H9 (cell line): ENCODE measurements at regions not wholly inside any gene's neighbourhood (a gene's known extent, or its start where the extent isn't known, plus 50 kb on each side); places are given as distances from the start of the nearest gene placed in this dataset.

Experiments used
- DNase-seq: peaks from one replicate; pipeline ENCODE4 v3.0.0-alpha.2; 2017
- H2AFZ ChIP-seq: one replicate; pipeline ENCODE4 v1.6.1; 2013; ENCODE audit warnings: mild to moderate bottlenecking, low read length, control low read depth, moderate library complexity
- H2AK5ac ChIP-seq: 2 replicates; pipeline ENCODE4 v1.6.1; 2013; ENCODE audit warnings: low read length, control low read depth, mixed read lengths; ENCODE audit not compliant: insufficient read length
- H2BK120ac ChIP-seq: one replicate; pipeline ENCODE4 v1.6.1; 2013; ENCODE audit warnings: low read depth, mild to moderate bottlenecking, low read length, control low read depth, inconsistent platforms; ENCODE audit not compliant: poor library complexity, severe bottlenecking
- H2BK12ac ChIP-seq: 2 replicates; pipeline ENCODE4 v1.6.1; 2013; ENCODE audit warnings: low read length, control low read depth, mixed read lengths, low read depth; ENCODE audit not compliant: insufficient read length
- H2BK15ac ChIP-seq: 2 replicates; pipeline ENCODE4 v1.6.1; 2013; ENCODE audit warnings: low read depth, low read length, control low read depth
- H2BK20ac ChIP-seq: one replicate; pipeline ENCODE4 v1.6.1; 2013; ENCODE audit warnings: low read depth, mild to moderate bottlenecking, low read length, control low read depth, inconsistent platforms; ENCODE audit not compliant: poor library complexity, severe bottlenecking
- H2BK5ac ChIP-seq: 2 replicates; pipeline ENCODE4 v1.6.1; 2013; ENCODE audit warnings: low read length, control low read depth, mixed read lengths; ENCODE audit not compliant: insufficient read length
- H3K14ac ChIP-seq: 2 replicates; pipeline ENCODE4 v1.6.1; 2013; ENCODE audit warnings: low read length, control low read depth; ENCODE audit not compliant: insufficient read depth
- H3K18ac ChIP-seq: 2 replicates; pipeline ENCODE4 v1.6.1; 2013; ENCODE audit warnings: low read depth, mild to moderate bottlenecking, mixed read lengths, low read length, control low read depth; ENCODE audit not compliant: insufficient read length
- H3K23ac ChIP-seq: 2 replicates; pipeline ENCODE4 v1.6.1; 2013; ENCODE audit warnings: low read length, control low read depth, mixed read lengths, low read depth; ENCODE audit not compliant: insufficient read length
- H3K23me2 ChIP-seq: 2 replicates; pipeline ENCODE4 v1.6.1; 2013; ENCODE audit warnings: low read depth, mild to moderate bottlenecking, mixed read lengths, low read length, control low read depth; ENCODE audit not compliant: insufficient read length, poor library complexity, severe bottlenecking
- H3K27ac ChIP-seq: 2 replicates; pipeline ENCODE4 v1.5.1; 2013; ENCODE audit warnings: low read length, control low read depth, mixed read lengths, low read depth; ENCODE audit not compliant: insufficient read length
- H3K27me3 ChIP-seq: 2 replicates; pipeline ENCODE4 v1.6.1; 2013; ENCODE audit warnings: low read length, control low read depth, inconsistent platforms; ENCODE audit not compliant: insufficient read depth
- H3K4ac ChIP-seq: 2 replicates; pipeline ENCODE4 v1.6.1; 2013; ENCODE audit warnings: low read depth, mild to moderate bottlenecking, control low read depth, inconsistent platforms, low read length, moderate library complexity
- H3K4me1 ChIP-seq: 2 replicates; pipeline ENCODE4 v1.6.1; 2013; ENCODE audit warnings: low read length, control low read depth, inconsistent platforms; ENCODE audit not compliant: insufficient read depth
- H3K4me2 ChIP-seq: 2 replicates; pipeline ENCODE4 v1.6.1; 2013; ENCODE audit warnings: low read length, control low read depth, mixed read lengths; ENCODE audit not compliant: insufficient read length, insufficient read depth
- H3K56ac ChIP-seq: 2 replicates; pipeline ENCODE4 v1.6.1; 2013; ENCODE audit warnings: low read depth, mild to moderate bottlenecking, mixed read lengths, low read length, control low read depth; ENCODE audit not compliant: insufficient read length
- H3K79me1 ChIP-seq: 2 replicates; pipeline ENCODE4 v1.6.1; 2013; ENCODE audit warnings: low read depth, mild to moderate bottlenecking, moderate library complexity, low read length, control low read depth, inconsistent platforms; ENCODE audit not compliant: insufficient read depth, poor library complexity, severe bottlenecking
- H3K79me2 ChIP-seq: 2 replicates; pipeline ENCODE4 v1.6.1; 2013; ENCODE audit warnings: low read length, control low read depth, inconsistent platforms; ENCODE audit not compliant: insufficient read depth
- H3K9ac ChIP-seq: 2 replicates; pipeline ENCODE4 v1.6.1; 2013; ENCODE audit warnings: low read length, control low read depth, mixed read lengths; ENCODE audit not compliant: insufficient read length; ENCODE audit errors: extremely low read depth
- H3K9me3 ChIP-seq: one replicate; pipeline ENCODE4 v1.6.1; 2013; ENCODE audit warnings: low read depth, low read length, inconsistent platforms; ENCODE audit not compliant: control insufficient read depth
- H3T11ph ChIP-seq: one replicate; pipeline ENCODE4 v1.6.1; 2013; ENCODE audit warnings: mild to moderate bottlenecking, low read length, control low read depth, inconsistent platforms
- H4K20me1 ChIP-seq: one replicate; pipeline ENCODE4 v1.6.1; 2013; ENCODE audit not compliant: control insufficient read depth, insufficient read length, insufficient read depth
- H4K5ac ChIP-seq: 2 replicates; pipeline ENCODE4 v1.6.1; 2013; ENCODE audit warnings: low read depth, mild to moderate bottlenecking, mixed read lengths, low read length, control low read depth; ENCODE audit not compliant: insufficient read length
- H4K8ac ChIP-seq: replicated peaks from 2 replicates; pipeline ENCODE4 v1.6.1; 2013; ENCODE audit warnings: low read length, control low read depth, mixed read lengths, low read depth; ENCODE audit not compliant: insufficient read length
- H4K91ac ChIP-seq: 2 replicates; pipeline ENCODE4 v1.6.1; 2013; ENCODE audit warnings: low read depth, mild to moderate bottlenecking, moderate library complexity, mixed read lengths, low read length, control low read depth; ENCODE audit not compliant: insufficient read length
- H3K27ac Mint-ChIP-seq, 3 experiments: 2 replicates in 2 of 3; 3 replicates in 1 of 3; pipeline ENCODE4 v1.8.0; 2020 to 2021; ENCODE audit warnings: mixed read lengths in 3 of 3, mild to moderate bottlenecking in 1 of 3, moderate library complexity in 1 of 3
- H3K27me3 Mint-ChIP-seq: 2 replicates; pipeline ENCODE4 v1.8.0; 2021; ENCODE audit warnings: low read depth, mild to moderate bottlenecking, moderate library complexity, mixed read lengths
- H3K36me3 Mint-ChIP-seq, 3 experiments: 2 replicates in 2 of 3; 3 replicates in 1 of 3; pipeline ENCODE4 v1.8.0; 2020 to 2021; ENCODE audit warnings: low read depth in 3 of 3, mixed read lengths in 3 of 3; ENCODE audit not compliant: insufficient read depth in 1 of 3
- H3K4me1 Mint-ChIP-seq, 2 experiments: 2 replicates each; pipeline ENCODE4 v1.8.0; 2020; ENCODE audit warnings: mixed read lengths in 2 of 2
- H3K4me3 Mint-ChIP-seq, 2 experiments: 2 replicates in 1 of 2; 3 replicates in 1 of 2; pipeline ENCODE4 v1.8.0; 2020 to 2021; ENCODE audit warnings: mild to moderate bottlenecking in 2 of 2, mixed read lengths in 2 of 2, moderate library complexity in 1 of 2
- H3K9me3 Mint-ChIP-seq, 2 experiments: 2 replicates in 1 of 2; 3 replicates in 1 of 2; pipeline ENCODE4 v1.8.0; 2020; ENCODE audit warnings: mild to moderate bottlenecking in 2 of 2, mixed read lengths in 2 of 2, moderate library complexity in 1 of 2
- WGBS: extraction: QIAGEN DNeasy Blood & Tissue Kit; methylation state at CpG from one replicate; pipeline ENCODE4 v1.1.7; 2013; ENCODE audit warnings: missing lambda C conversion rate, low lambda C conversion rate, mixed read lengths; ENCODE audit not compliant: insufficient read length; ENCODE audit errors: extremely low coverage; 5-methylcytosine and 5-hydroxymethylcytosine counted together
- TF ChIP-seq, protein P1 (sequence below): fragments of 200-600 bp; sonication (generic); conservative IDR thresholded peaks from 3 replicates; pipeline ENCODE4 v1.8.0; 2021; ENCODE audit warnings: antibody characterized with exemption, mild to moderate bottlenecking

- H3K4me1 ChIP-seq = no peaks in the 10 kb centered on the region; the same call in 1 of the 2 replicates
- H3K4me2 ChIP-seq = no peak overlapping the region
- H2AFZ ChIP-seq = no peak overlapping the region
- H3K9me3 ChIP-seq = no peaks in the 10 kb centered on the region
- no peak overlapping the region for H2BK20ac ChIP-seq
- no peak overlapping the region for H3K56ac ChIP-seq
- Mint-ChIP-seq H3K27ac (no peak overlapping the region), H3K36me3 (peaks cover 7 to 11% (median 11%) of the 10 kb centered on the region in 3 experiments; a peak in 6 of 7 replicates), H3K4me1 (peaks cover 16 to 37% of the 10 kb centered on the region in 2 experiments), H3K27me3 (peaks cover 4% of the 10 kb centered on the region), H3K9me3 (peaks cover 7 to 12% of the 10 kb centered on the region in 2 experiments), H3K4me3 (no peak overlapping the region)
- H3K27ac ChIP-seq = no peak overlapping the region
- no peaks in the 10 kb centered on the region for H3K23me2 ChIP-seq
- H3K23ac ChIP-seq = no peak overlapping the region
- H3K79me1 ChIP-seq = no peaks in the 10 kb centered on the region
- WGBS = no CpG with 5 or more reads among the region's 4 CpGs
- H4K8ac ChIP-seq = no peak overlapping the region
- peak; percentile 23 for DNase-seq
- H2AK5ac ChIP-seq = no peak overlapping the region
- H3K9ac ChIP-seq = no peak overlapping the region
- no peaks in the 10 kb centered on the region for H3K27me3 ChIP-seq
- no peak overlapping the region for H3T11ph ChIP-seq
- no peak overlapping the region for H4K5ac ChIP-seq
- no peak overlapping the region for H3K4ac ChIP-seq
- H2BK120ac ChIP-seq = no peak overlapping the region
- no peak overlapping the region for H2BK12ac ChIP-seq
- no peak overlapping the region for H3K14ac ChIP-seq
- H4K20me1 ChIP-seq = no peaks in the 10 kb centered on the region
- no peak overlapping the region for H3K18ac ChIP-seq
- no peak overlapping the region for H4K91ac ChIP-seq
- H3K79me2 ChIP-seq = no peaks in the 10 kb centered on the region
- no peak overlapping the region for H2BK5ac ChIP-seq
- TF ChIP-seq, protein P1, sequence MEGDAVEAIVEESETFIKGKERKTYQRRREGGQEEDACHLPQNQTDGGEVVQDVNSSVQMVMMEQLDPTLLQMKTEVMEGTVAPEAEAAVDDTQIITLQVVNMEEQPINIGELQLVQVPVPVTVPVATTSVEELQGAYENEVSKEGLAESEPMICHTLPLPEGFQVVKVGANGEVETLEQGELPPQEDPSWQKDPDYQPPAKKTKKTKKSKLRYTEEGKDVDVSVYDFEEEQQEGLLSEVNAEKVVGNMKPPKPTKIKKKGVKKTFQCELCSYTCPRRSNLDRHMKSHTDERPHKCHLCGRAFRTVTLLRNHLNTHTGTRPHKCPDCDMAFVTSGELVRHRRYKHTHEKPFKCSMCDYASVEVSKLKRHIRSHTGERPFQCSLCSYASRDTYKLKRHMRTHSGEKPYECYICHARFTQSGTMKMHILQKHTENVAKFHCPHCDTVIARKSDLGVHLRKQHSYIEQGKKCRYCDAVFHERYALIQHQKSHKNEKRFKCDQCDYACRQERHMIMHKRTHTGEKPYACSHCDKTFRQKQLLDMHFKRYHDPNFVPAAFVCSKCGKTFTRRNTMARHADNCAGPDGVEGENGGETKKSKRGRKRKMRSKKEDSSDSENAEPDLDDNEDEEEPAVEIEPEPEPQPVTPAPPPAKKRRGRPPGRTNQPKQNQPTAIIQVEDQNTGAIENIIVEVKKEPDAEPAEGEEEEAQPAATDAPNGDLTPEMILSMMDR = no peak
- H2BK15ac ChIP-seq = no peak overlapping the region
These were observed 55.5 kb upstream of the RPL38 start for GRCh38 chr17:74147966-74148365.
